Cardiac muscle cell (in vitro differentiated cells and primary cell): ENCODE measurements at regions not wholly inside any gene's neighbourhood (a gene's known extent, or its start where the extent isn't known, plus 50 kb on each side); places are given as distances from the start of the nearest gene placed in this dataset.

ENCODE experiments used
- DNase-seq, 2 donors: peaks; one replicate each; pipeline versions ENCODE4 v3.0.0 to v3.0.0-alpha.2; 2010 to 2017; ENCODE audit warnings: low read depth in 1 of 2, low spot score in 1 of 2
- H3K27ac ChIP-seq: fragments of 200-600 bp; sonication (generic); 2 replicates; pipeline ENCODE4 v1.5.1; 2016
- H3K27me3 ChIP-seq: fragments of 200-600 bp; sonication (generic); 2 replicates; pipeline ENCODE4 v1.6.0; 2016; ENCODE audit warnings: control low read depth
- H3K36me3 ChIP-seq: fragments of 200-600 bp; sonication (generic); 2 replicates; pipeline ENCODE4 v1.5.1; 2016; ENCODE audit warnings: control low read depth
- H3K4me1 ChIP-seq: fragments of 200-600 bp; sonication (generic); 2 replicates; pipeline ENCODE4 v1.8.1; 2017; ENCODE audit warnings: low read depth, mild to moderate bottlenecking, mixed run types
- H3K4me3 ChIP-seq: fragments of 200-600 bp; sonication (generic); 2 replicates; pipeline ENCODE4 v1.5.1; 2016; ENCODE audit warnings: mild to moderate bottlenecking
- H3K9me3 ChIP-seq: fragments of 200-600 bp; sonication (generic); 2 replicates; pipeline ENCODE4 v1.5.1; 2017; ENCODE audit warnings: low read depth, mild to moderate bottlenecking, control low read depth
- CTCF ChIP-seq: IDR thresholded peaks from 2 replicates; pipeline ENCODE4 v1.5.1; 2012; ENCODE audit warnings: low read depth, mild to moderate bottlenecking, low read length

- Histone ChIP-seq H3K9me3 (no peaks in the 10 kb centered on the region), H3K27ac (no peak overlapping the region), H3K4me3 (no peak overlapping the region), H3K27me3 (no peaks in the 10 kb centered on the region), H3K4me1 (peaks cover 5% of the 10 kb centered on the region), H3K36me3 (no peaks in the 10 kb centered on the region)
- TF ChIP-seq CTCF: no peak
- no peak for DNase-seq
These were observed 106.7 kb upstream of the CAV2 start for GRCh38 chr7:116392806-116393205.

GRCh38 chr7:116393654-116394053 lies 105.9 kb upstream of the CAV2 start:
- peak in 1 of 2 donors; percentile 32 for DNase-seq

GRCh38 chr7:116394106-116394505 lies 105.4 kb upstream of the CAV2 start:
- Histone ChIP-seq H3K9me3 (no peaks in the 10 kb centered on the region), H3K27ac (no peak overlapping the region), H3K36me3 (no peaks in the 10 kb centered on the region), H3K4me3 (no peak overlapping the region), H3K27me3 (no peaks in the 10 kb centered on the region), H3K4me1 (peaks cover 7% of the 10 kb centered on the region)
- TF ChIP-seq CTCF: no peak
- DNase-seq: no peak

More at GRCh38 chr7:116393654-116394053, 105.9 kb upstream of the CAV2 start:
- TF ChIP-seq CTCF: no peak
- Histone ChIP-seq H3K4me3 (no peak overlapping the region), H3K27ac (no peak overlapping the region), H3K9me3 (no peaks in the 10 kb centered on the region), H3K36me3 (no peaks in the 10 kb centered on the region), H3K27me3 (no peaks in the 10 kb centered on the region), H3K4me1 (peaks cover 5% of the 10 kb centered on the region)

GRCh38 chr7:116395141-116395791 lies 104.3 kb upstream of the CAV2 start:
- no peaks in the 10 kb centered on the region for H3K27me3 ChIP-seq
- H3K27ac ChIP-seq: no peak overlapping the region
- H3K4me1 ChIP-seq: peaks cover 16% of the 10 kb centered on the region
- no peak for TF ChIP-seq CTCF
- H3K4me3 ChIP-seq: no peak overlapping the region
- no peaks in the 10 kb centered on the region for H3K9me3 ChIP-seq
- H3K36me3 ChIP-seq: no peaks in the 10 kb centered on the region
- DNase-seq: peak in 1 of 2 donors; percentile 79

- Histone ChIP-seq H3K27me3 (no peaks in the 10 kb centered on the region), H3K4me3 (no peak overlapping the region), H3K36me3 (no peaks in the 10 kb centered on the region), H3K9me3 (no peaks in the 10 kb centered on the region), H3K4me1 (peaks cover 17% of the 10 kb centered on the region), H3K27ac (no peak overlapping the region)
- no peak for DNase-seq
- TF ChIP-seq CTCF: no peak
These were observed 100.9 kb upstream of the CAV2 start for GRCh38 chr7:116398672-116399071.
